Pancreas (tissue), 10 donors: ENCODE measurements at regions not wholly inside any gene's neighbourhood (a gene's known extent, or its start where the extent isn't known, plus 50 kb on each side); places are given as distances from the start of the nearest gene placed in this dataset.

Source experiments
- ATAC-seq, 4 donors: fragments of 200-7000 bp; cut with Tn5 transposase; one replicate each; pipeline versions ENCODE4 v1.8.0 to v1.9.1; 2020; ENCODE audit warnings: mild to moderate bottlenecking in 4 of 4, moderate library complexity in 4 of 4
- DNase-seq, 6 donors: peaks; one replicate each; pipeline ENCODE4 v3.0.0-alpha.2; 2020
- FAIRE-seq: peaks from 2 replicates; lab custom pipeline; 2012; peaks lifted over from hg19 to GRCh38; lab: Jason Lieb, UNC
- H3K27ac ChIP-seq, 4 donors: fragments of 200-600 bp; sonication (generic); 1 replicate in 3 of 4; 2 replicates in 1 of 4; pipeline versions ENCODE4 v1.5.0 to v1.8.0; 2020
- H3K27me3 ChIP-seq, 4 donors: fragments of 200-600 bp; one replicate each; pipeline ENCODE4 v1.8.0; 2021
- H3K36me3 ChIP-seq, 3 donors: fragments of 200-600 bp; sonication (generic) in 1 of 3; one replicate each; pipeline versions ENCODE4 v1.5.0 to v1.8.0; 2020 to 2021
- H3K4me1 ChIP-seq, 3 donors: fragments of 200-600 bp; one replicate each; pipeline ENCODE4 v1.8.0; 2021
- H3K4me3 ChIP-seq, 4 donors: fragments of 200-600 bp; sonication (generic) in 2 of 4; one replicate each; pipeline versions ENCODE4 v1.5.0 to v1.8.0; 2020 to 2021
- H3K9me3 ChIP-seq, 4 donors: fragments of 200-600 bp; one replicate each; pipeline ENCODE4 v1.8.0; 2021
- WGBS, 2 donors: extraction: QIAGEN DNeasy Blood & Tissue Kit; methylation state at CpG; one replicate each; pipeline ENCODE4 v1.1.7; 2013; 5-methylcytosine and 5-hydroxymethylcytosine counted together
- intact Hi-C, 3 donors: fragments of 100-400 bp; cut with DNase I; formaldehyde crosslinking; loops; one replicate each; pipeline versions ENCODE4 v1.11.1 to v1.14.2; 2022
- TF ChIP-seq, protein P1 (sequence below), 4 donors: fragments of 200-600 bp; sonication (generic) in 3 of 4; IDR thresholded peaks; one replicate each; pipeline versions ENCODE4 v1.5.0 to v1.8.0; 2021; ENCODE audit warnings: antibody characterized with exemption in 4 of 4
- donor health status: healthy with polysubstance abuse.
- donor health status: DM: no; HTN: no; CAD: no; lungs with moderate emphysema.
- donor health status: DM: no; HTN: no; CAD: no.
- donor health status: control.
- donor health status: control.
- donor health status: Bipolar disorder and iron deficiency.
- donor health status: DM: yes; HTN: yes; CAD: no.
- donor health status: DM: no; HTN: no; CAD: no.
- donor health status: DM: no; HTN: no; CAD: no.
- donor health status: DM: yes; HTN: yes; CAD: no.

- ATAC-seq (no peak), DNase-seq (no peak), FAIRE-seq (no peak)
- Histone ChIP-seq H3K9me3 (no peaks in the 10 kb centered on the region), H3K27me3 (no peaks in the 10 kb centered on the region), H3K36me3 (no peaks in the 10 kb centered on the region), H3K4me1 (no peaks in the 10 kb centered on the region), H3K4me3 (no peak overlapping the region), H3K27ac (no peak overlapping the region)
- 58 to 70% methylated on average over 2 of the region's 2 CpGs for WGBS, 2 donors
- TF ChIP-seq, protein P1, sequence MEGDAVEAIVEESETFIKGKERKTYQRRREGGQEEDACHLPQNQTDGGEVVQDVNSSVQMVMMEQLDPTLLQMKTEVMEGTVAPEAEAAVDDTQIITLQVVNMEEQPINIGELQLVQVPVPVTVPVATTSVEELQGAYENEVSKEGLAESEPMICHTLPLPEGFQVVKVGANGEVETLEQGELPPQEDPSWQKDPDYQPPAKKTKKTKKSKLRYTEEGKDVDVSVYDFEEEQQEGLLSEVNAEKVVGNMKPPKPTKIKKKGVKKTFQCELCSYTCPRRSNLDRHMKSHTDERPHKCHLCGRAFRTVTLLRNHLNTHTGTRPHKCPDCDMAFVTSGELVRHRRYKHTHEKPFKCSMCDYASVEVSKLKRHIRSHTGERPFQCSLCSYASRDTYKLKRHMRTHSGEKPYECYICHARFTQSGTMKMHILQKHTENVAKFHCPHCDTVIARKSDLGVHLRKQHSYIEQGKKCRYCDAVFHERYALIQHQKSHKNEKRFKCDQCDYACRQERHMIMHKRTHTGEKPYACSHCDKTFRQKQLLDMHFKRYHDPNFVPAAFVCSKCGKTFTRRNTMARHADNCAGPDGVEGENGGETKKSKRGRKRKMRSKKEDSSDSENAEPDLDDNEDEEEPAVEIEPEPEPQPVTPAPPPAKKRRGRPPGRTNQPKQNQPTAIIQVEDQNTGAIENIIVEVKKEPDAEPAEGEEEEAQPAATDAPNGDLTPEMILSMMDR (IDR thresholded peaks at IDR 0.05) = no peak
- intact Hi-C loops = no loop called here
These were observed 80.3 kb downstream of the DDIT4L start for GRCh38 chr4:100109921-100110320.

- Histone ChIP-seq H3K4me1 (no peaks in the 10 kb centered on the region), H3K9me3 (no peaks in the 10 kb centered on the region), H3K27ac (no peak overlapping the region), H3K36me3 (no peaks in the 10 kb centered on the region), H3K4me3 (no peak overlapping the region), H3K27me3 (no peaks in the 10 kb centered on the region)
- TF ChIP-seq, protein P1 (IDR thresholded peaks at IDR 0.05) = no peak
- no peak for FAIRE-seq
- intact Hi-C loops = no loop called here
- DNase-seq = no peak
- no peak for ATAC-seq
These were observed 81.4 kb downstream of the DDIT4L start for GRCh38 chr4:100108869-100109268.

GRCh38 chr4:100106982-100107381 is 83.3 kb downstream of the DDIT4L start:
- DNase-seq = no peak
- 63 to 73% methylated on average over 1 of the region's 1 CpG for WGBS, 2 donors
- intact Hi-C loops = no loop called here
- H3K9me3 ChIP-seq = no peaks in the 10 kb centered on the region
- no peaks in the 10 kb centered on the region for H3K27me3 ChIP-seq
- no peaks in the 10 kb centered on the region for H3K36me3 ChIP-seq
- no peaks in the 10 kb centered on the region for H3K4me1 ChIP-seq
- no peak overlapping the region for H3K4me3 ChIP-seq
- no peak for ATAC-seq
- TF ChIP-seq, protein P1 (IDR thresholded peaks at IDR 0.05) = no peak
- H3K27ac ChIP-seq = no peak overlapping the region
- no peak for FAIRE-seq

DNA sequence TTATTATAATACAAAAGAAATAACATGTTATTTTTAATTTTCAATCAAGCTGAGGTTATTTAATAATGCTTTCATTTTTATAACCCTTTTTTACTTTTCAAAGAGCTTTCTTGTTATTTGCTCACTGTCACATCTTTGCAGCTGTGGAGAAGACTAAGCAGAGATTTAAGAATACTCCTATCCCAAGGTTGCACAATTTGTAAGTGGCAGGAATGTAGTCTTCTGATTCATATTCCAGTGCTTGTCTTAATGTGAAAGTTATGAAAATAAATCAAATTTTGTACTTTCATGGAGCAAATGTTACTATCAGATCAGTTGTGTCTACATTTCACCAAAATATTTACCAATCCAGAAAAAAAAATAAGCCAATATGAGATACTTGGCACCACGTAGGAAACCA is 86.6 kb downstream of the DDIT4L start:
- ATAC-seq = no peak
- H3K9me3 ChIP-seq = no peaks in the 10 kb centered on the region
- intact Hi-C loops = no loop called here
- H3K4me3 ChIP-seq = no peak overlapping the region
- no peak for FAIRE-seq
- peaks cover 0 to 6% (median 0%) of the 10 kb centered on the region in 3 donors for H3K4me1 ChIP-seq
- H3K27ac ChIP-seq = no peak overlapping the region
- 52 to 59% methylated on average over 1 of the region's 1 CpG for WGBS, 2 donors
- H3K36me3 ChIP-seq = no peaks in the 10 kb centered on the region
- TF ChIP-seq, protein P1 (IDR thresholded peaks at IDR 0.05) = no peak
- no peak for DNase-seq
- no peaks in the 10 kb centered on the region for H3K27me3 ChIP-seq

GRCh38 chr4:100100985-100101384 is 89.3 kb downstream of the DDIT4L start:
- intact Hi-C loops = no loop called here
- no peak for FAIRE-seq
- no peak for DNase-seq
- TF ChIP-seq, protein P1 (IDR thresholded peaks at IDR 0.05) = no peak
- no peaks in the 10 kb centered on the region for H3K27me3 ChIP-seq
- H3K4me1 ChIP-seq = peaks cover 0 to 6% (median 0%) of the 10 kb centered on the region in 3 donors
- WGBS, 2 donors = 73 to 81% methylated on average over 3 of the region's 3 CpGs
- H3K27ac ChIP-seq = no peak overlapping the region
- H3K36me3 ChIP-seq = no peaks in the 10 kb centered on the region
- no peak for ATAC-seq
- H3K9me3 ChIP-seq = no peaks in the 10 kb centered on the region
- no peak overlapping the region for H3K4me3 ChIP-seq
